ENCODE measurements at regions not wholly inside any gene's neighbourhood (a gene's known extent, or its start where the extent isn't known, plus 50 kb on each side); places are given as distances from the start of the nearest gene placed in this dataset.

DNA sequence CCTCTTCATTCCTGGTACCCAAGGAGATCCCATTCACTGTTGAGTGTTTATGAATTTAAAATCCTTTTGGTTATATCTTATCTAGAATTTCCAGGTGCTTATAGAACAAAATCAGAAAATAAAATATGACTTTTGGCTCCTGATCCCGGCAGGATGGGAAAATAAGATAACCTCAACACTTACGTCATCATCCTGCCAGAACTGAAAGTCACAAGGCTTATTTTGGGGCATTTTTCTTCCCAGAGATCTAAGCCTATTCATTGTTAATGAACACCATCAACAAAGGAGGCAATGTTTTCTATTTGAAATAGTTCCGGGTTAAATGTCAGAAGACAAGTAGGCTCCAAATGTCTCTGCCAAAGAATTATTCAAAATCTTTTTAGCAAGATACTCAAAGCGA, 580.6 kb downstream of the TFAP2A start (continued):
- TF ChIP-seq, protein P1, sequence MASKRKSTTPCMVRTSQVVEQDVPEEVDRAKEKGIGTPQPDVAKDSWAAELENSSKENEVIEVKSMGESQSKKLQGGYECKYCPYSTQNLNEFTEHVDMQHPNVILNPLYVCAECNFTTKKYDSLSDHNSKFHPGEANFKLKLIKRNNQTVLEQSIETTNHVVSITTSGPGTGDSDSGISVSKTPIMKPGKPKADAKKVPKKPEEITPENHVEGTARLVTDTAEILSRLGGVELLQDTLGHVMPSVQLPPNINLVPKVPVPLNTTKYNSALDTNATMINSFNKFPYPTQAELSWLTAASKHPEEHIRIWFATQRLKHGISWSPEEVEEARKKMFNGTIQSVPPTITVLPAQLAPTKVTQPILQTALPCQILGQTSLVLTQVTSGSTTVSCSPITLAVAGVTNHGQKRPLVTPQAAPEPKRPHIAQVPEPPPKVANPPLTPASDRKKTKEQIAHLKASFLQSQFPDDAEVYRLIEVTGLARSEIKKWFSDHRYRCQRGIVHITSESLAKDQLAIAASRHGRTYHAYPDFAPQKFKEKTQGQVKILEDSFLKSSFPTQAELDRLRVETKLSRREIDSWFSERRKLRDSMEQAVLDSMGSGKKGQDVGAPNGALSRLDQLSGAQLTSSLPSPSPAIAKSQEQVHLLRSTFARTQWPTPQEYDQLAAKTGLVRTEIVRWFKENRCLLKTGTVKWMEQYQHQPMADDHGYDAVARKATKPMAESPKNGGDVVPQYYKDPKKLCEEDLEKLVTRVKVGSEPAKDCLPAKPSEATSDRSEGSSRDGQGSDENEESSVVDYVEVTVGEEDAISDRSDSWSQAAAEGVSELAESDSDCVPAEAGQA (IDR thresholded peaks at IDR 0.05; ENCODE audit: low read depth) = no peak
- TF ChIP-seq, protein P1 (CRISPR knock-in tag; IDR thresholded peaks at IDR 0.05; ENCODE audit: borderline replicate concordance) = no peak
- TF ChIP-seq ZNF878 (CRISPR knock-in tag; IDR thresholded peaks at IDR 0.05) (no peak), ZSCAN9 (CRISPR knock-in tag; IDR thresholded peaks at IDR 0.05; ENCODE audit: borderline replicate concordance) (no peak)

DNA sequence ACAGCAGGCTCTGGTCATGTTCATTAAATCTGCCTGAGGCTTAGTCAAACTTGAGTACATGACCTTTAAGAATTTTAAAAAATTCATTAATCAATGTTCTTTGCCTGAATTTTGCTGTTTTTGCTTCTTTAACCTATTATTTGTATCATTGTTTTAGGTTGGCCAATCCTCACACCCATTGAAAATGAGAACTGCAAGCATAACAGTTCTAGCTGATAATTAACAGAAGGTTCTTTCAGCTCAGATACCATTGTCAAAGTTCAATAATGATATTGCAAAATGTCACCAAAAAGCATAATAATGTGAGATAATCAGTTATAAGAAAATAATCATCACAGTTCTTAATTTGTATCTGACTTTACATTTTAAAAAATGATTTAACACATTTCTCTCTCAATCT, 583.1 kb downstream of the TFAP2A start:
- TF ChIP-seq, protein P2, sequence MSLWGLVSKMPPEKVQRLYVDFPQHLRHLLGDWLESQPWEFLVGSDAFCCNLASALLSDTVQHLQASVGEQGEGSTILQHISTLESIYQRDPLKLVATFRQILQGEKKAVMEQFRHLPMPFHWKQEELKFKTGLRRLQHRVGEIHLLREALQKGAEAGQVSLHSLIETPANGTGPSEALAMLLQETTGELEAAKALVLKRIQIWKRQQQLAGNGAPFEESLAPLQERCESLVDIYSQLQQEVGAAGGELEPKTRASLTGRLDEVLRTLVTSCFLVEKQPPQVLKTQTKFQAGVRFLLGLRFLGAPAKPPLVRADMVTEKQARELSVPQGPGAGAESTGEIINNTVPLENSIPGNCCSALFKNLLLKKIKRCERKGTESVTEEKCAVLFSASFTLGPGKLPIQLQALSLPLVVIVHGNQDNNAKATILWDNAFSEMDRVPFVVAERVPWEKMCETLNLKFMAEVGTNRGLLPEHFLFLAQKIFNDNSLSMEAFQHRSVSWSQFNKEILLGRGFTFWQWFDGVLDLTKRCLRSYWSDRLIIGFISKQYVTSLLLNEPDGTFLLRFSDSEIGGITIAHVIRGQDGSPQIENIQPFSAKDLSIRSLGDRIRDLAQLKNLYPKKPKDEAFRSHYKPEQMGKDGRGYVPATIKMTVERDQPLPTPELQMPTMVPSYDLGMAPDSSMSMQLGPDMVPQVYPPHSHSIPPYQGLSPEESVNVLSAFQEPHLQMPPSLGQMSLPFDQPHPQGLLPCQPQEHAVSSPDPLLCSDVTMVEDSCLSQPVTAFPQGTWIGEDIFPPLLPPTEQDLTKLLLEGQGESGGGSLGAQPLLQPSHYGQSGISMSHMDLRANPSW (CRISPR knock-in tag; IDR thresholded peaks at IDR 0.05; ENCODE audit: borderline replicate concordance) = no peak
- TF ChIP-seq RXRB (CRISPR knock-in tag; IDR thresholded peaks at IDR 0.05; ENCODE audit: borderline replicate concordance) (no peak), FOXA3 (CRISPR knock-in tag; IDR thresholded peaks at IDR 0.05) (no peak), KLF11 (CRISPR knock-in tag; IDR thresholded peaks at IDR 0.05) (no peak)
- Histone ChIP-seq H3K4me1 (ENCODE audit: insufficient read depth, low read length) (no peaks in the 10 kb centered on the region), H3K36me3 (replicated peaks in 1 of 2; ENCODE audit: control insufficient read depth in 1 of 2, insufficient read depth in 2 of 2, low read length in 2 of 2) (no peaks in the 10 kb centered on the region), H3K9me3 (ENCODE audit: low read length) (peaks cover 58% of the 10 kb centered on the region), H4K20me1 (ENCODE audit: insufficient read depth, low read length) (no peaks in the 10 kb centered on the region), H3K27me3 (ENCODE audit: control insufficient read depth in 1 of 2, insufficient read depth in 2 of 2, low read length in 2 of 2) (no peaks in the 10 kb centered on the region), H3K9ac (ENCODE audit: insufficient read depth, low read depth, low read length) (no peak overlapping the region), H2AFZ (ENCODE audit: low read length) (no peak overlapping the region), H3K4me3 (replicated peaks in 1 of 3; ENCODE audit: insufficient read depth in 1 of 3, low read depth in 2 of 3, low read length in 3 of 3) (no peak overlapping the region), H3K79me2 (ENCODE audit: insufficient read depth, low read length) (no peaks in the 10 kb centered on the region), H3K4me2 (ENCODE audit: low read depth, low read length) (no peak overlapping the region), H3K27ac (ENCODE audit: extremely low read length, insufficient read depth, low read length) (no peak overlapping the region)
- BruUV-seq (replicated peaks) = no TSS peak
- ChIA-PET CTCF (ENCODE audit: low intra/inter-chr PET ratio, low total read pairs) (no interaction called here), POLR2A (no interaction called here)
- DNase-seq (ENCODE audit: low spot score) (no peak), FAIRE-seq (no peak), ATAC-seq (no peak)
- intact Hi-C loops (cut with micrococcal nuclease; ENCODE audit: unreplicated experiment) = no loop called here
- in situ Hi-C loops (cut with HindIII; ENCODE audit: extremely low pct_ligation_motif_present, low pct_unique_long_range_greater_than_20kb) = no loop called here

Data from HepG2 (cell line).